Mesothelial cell of epicardium (in vitro differentiated cells): ENCODE measurements at regions not wholly inside any gene's neighbourhood (a gene's known extent, or its start where the extent isn't known, plus 50 kb on each side); places are given as distances from the start of the nearest gene placed in this dataset.

Source experiments
- DNase-seq, 2 experiments: peaks; one replicate each; pipeline ENCODE4 v3.0.0; 2021; ENCODE audit warnings: low spot score in 2 of 2; ENCODE audit not compliant: unreplicated experiment in 2 of 2
- H3K27ac Mint-ChIP-seq: 2 replicates; pipeline ENCODE4 v1.8.0; 2021; ENCODE audit warnings: mixed read lengths
- H3K27me3 Mint-ChIP-seq: 2 replicates; pipeline ENCODE4 v1.8.0; 2021; ENCODE audit warnings: low read depth, mixed read lengths
- H3K36me3 Mint-ChIP-seq: 2 replicates; pipeline ENCODE4 v1.8.0; 2021; ENCODE audit warnings: mixed read lengths
- H3K4me1 Mint-ChIP-seq: 2 replicates; pipeline ENCODE4 v1.8.0; 2021; ENCODE audit warnings: mixed read lengths
- H3K4me3 Mint-ChIP-seq: 2 replicates; pipeline ENCODE4 v1.8.0; 2021; ENCODE audit warnings: mild to moderate bottlenecking, moderate library complexity, mixed read lengths
- H3K9me3 Mint-ChIP-seq: 2 replicates; pipeline ENCODE4 v1.8.0; 2021; ENCODE audit warnings: mixed read lengths
- CTCF ChIP-seq: fragments of 200-600 bp; sonication (generic); IDR thresholded peaks from one replicate; pipeline ENCODE4 v1.5.0; 2021; ENCODE audit warnings: antibody characterized with exemption; ENCODE audit not compliant: unreplicated experiment

DNA sequence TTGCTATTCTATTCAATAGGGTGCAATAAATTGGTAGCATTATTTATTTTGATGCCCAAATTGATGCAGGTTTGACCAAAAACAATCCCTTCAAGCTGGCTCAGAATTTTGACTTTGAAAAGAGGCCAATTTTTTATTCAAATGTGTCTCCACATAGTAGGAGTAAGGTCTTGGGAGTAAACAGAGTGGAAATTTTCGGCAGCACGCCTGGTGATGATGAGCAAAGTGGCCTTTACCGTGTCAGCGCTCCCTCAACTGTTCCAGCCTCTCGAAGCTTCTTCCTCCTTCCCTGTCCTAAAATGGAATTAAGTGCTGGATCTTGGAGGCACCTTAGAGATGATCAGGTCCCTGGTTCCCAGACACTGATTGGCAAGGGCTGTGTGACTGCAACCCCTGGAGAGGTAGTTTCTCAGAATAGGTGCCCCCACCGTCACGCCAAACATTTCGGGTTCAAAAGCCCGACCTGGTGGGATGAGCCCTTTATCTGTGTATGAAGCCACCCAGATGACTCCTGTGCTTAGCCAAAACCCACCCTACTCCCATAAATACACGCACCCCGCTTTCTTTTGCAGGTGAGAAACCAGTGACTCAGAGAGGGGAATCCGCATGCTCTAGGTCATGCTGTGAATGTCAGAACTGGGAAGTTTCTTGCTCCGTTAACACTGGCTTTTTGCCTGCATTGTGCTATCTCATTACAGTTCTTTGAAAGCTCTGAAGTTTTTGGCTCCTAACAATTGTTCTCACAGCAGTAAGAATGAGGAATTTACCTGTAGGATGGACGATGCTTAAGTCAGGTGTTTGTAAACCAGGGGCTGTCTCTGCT, 89.1 kb downstream of the CRYGS start:
- no peaks in the 10 kb centered on the region for H3K9me3 Mint-ChIP-seq
- no peaks in the 10 kb centered on the region for H3K4me1 Mint-ChIP-seq

GRCh38 chr3:186453531-186453930, 90.6 kb downstream of the CRYGS start:
- no peak for TF ChIP-seq CTCF
- Mint-ChIP-seq H3K27me3 (peaks cover 47% of the 10 kb centered on the region), H3K4me1 (no peaks in the 10 kb centered on the region), H3K9me3 (no peaks in the 10 kb centered on the region), H3K4me3 (no peak overlapping the region), H3K27ac (no peak overlapping the region), H3K36me3 (no peaks in the 10 kb centered on the region)
- DNase-seq: no peak

More for the DNA sequence above, 89.1 kb downstream of the CRYGS start:
- Mint-ChIP-seq H3K27ac (no peak overlapping the region), H3K4me3 (no peak overlapping the region), H3K27me3 (peaks cover 56% of the 10 kb centered on the region), H3K36me3 (no peaks in the 10 kb centered on the region)
- no peak for TF ChIP-seq CTCF
- DNase-seq: no peak

DNA sequence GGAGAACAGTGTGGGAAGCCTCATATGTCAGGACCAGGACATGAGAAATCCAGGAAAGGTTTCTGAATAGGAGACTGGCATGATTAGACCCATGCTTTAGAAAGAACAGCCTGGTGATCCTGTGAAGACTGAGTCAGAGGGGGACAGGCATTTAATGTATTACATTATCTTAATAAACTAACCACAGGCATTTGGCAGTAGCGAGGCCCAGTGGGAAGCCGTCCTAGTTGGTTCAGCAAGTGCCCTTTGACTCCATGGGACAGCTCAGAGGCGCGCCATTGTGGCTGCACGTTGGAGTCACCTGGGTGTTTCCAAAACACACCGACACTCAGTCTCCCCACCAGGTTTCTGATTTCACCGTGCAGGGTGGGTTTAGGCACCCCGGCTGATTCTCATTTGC, 90.5 kb upstream of the DGKG start:
- Mint-ChIP-seq H3K36me3 (no peaks in the 10 kb centered on the region), H3K27me3 (peaks cover 47% of the 10 kb centered on the region), H3K9me3 (no peaks in the 10 kb centered on the region), H3K27ac (no peak overlapping the region), H3K4me1 (no peaks in the 10 kb centered on the region), H3K4me3 (no peak overlapping the region)
- DNase-seq: no peak
- no peak for TF ChIP-seq CTCF

DNA sequence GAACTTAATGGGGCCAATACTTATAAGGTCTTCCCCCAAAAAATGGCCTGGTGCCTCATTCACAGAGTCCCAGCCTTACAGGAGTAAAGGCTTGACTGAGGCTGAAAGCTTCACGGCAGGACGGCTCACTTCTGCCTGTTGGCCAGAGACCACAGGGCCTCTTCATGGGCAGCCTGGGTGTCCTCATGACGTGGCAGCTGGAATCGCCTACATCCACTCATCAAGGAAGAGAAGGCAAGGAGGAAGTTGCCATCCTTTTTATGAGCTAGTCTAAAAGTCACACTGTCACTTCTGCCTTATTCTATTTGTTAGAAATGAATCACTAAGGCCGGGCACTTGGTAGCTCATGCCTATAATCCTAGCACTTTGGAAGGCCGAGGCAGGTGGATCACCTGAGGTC, 89.3 kb upstream of the DGKG start:
- Mint-ChIP-seq H3K36me3 (no peaks in the 10 kb centered on the region), H3K4me3 (no peak overlapping the region), H3K27ac (no peak overlapping the region), H3K27me3 (peaks cover 49% of the 10 kb centered on the region), H3K4me1 (no peaks in the 10 kb centered on the region), H3K9me3 (no peaks in the 10 kb centered on the region)
- no peak for DNase-seq
- TF ChIP-seq CTCF: no peak

- no peaks in the 10 kb centered on the region for H3K36me3 Mint-ChIP-seq
- no peak for DNase-seq
- no peak overlapping the region for H3K27ac Mint-ChIP-seq
- H3K4me3 Mint-ChIP-seq: no peak overlapping the region
- H3K27me3 Mint-ChIP-seq: peaks cover 46% of the 10 kb centered on the region
- no peaks in the 10 kb centered on the region for H3K4me1 Mint-ChIP-seq
- H3K9me3 Mint-ChIP-seq: no peaks in the 10 kb centered on the region
- TF ChIP-seq CTCF: no peak
These were observed 82.9 kb upstream of the DGKG start for GRCh38 chr3:186444974-186445373.
